ENCODE measurements at regions not wholly inside any gene's neighbourhood (a gene's known extent, or its start where the extent isn't known, plus 50 kb on each side); places are given as distances from the start of the nearest gene placed in this dataset.

DNA sequence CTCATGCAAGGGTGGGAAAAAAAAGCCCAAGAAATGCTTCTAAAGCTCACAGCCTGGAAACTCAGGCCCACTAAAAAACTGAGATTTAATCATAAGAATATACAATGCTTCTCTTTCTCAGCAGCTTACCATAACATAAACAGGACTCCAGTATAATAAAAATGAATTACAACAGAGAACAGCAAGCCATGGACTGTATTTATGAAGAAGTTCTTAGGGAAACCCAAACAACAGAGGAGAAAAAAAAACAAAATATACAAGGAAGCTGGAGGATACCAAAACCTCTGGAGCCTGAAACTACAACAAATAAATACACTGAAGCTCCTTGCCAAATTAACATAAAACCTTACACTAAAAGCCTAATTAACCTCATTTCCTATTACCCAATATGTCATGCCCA lies 187.8 kb downstream of the RDH14 start:
- TF ChIP-seq SUZ12 (IDR thresholded peaks at IDR 0.05) (no peak), FOXA1 (IDR thresholded peaks at IDR 0.05) (no peak), FOXK2 (IDR thresholded peaks at IDR 0.05) (no peak), ARNT (IDR thresholded peaks at IDR 0.05) (no peak), HDGF (IDR thresholded peaks at IDR 0.05; ENCODE audit: borderline replicate concordance) (no peak), LEF1 (IDR thresholded peaks at IDR 0.05; ENCODE audit: borderline replicate concordance) (no peak), ZNF384 (IDR thresholded peaks at IDR 0.05) (no peak), CTBP1 (IDR thresholded peaks at IDR 0.05; ENCODE audit: borderline replicate concordance) (no peak), BHLHE40 (IDR thresholded peaks at IDR 0.05; ENCODE audit: borderline replicate concordance) (no peak), FOXM1 (IDR thresholded peaks at IDR 0.05; ENCODE audit: borderline replicate concordance) (no peak), L3MBTL2 (conservative IDR thresholded peaks at IDR 0.05) (no peak), SP1 (IDR thresholded peaks at IDR 0.05) (no peak), NFRKB (IDR thresholded peaks at IDR 0.05) (no peak), PKNOX1 (IDR thresholded peaks at IDR 0.05) (no peak), TARDBP (IDR thresholded peaks at IDR 0.05) (no peak), ELF4 (IDR thresholded peaks at IDR 0.05) (no peak)
- ChIA-PET CTCF (no interaction called here), POLR2A (no interaction called here)
- DNase-seq (ENCODE audit: extremely low spot score) = no peak

DNA sequence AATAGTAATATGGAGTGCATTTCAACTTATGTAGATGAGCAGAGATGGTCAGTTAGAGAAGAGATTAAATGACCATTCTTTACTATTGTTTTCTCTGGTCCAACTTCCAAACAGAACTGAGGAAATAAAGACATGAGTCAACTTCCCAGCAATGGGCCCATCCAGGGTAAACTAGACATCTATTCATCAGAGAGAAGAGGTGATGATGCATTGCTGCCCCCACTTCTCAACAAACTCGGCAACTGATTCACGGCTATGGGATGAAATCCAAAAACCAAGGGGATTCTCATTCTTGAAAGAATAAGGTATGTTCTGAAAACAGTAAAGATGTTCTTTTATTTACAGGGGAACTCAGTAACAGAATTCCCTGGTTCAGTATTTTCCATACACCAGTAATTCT lies 190.7 kb downstream of the RDH14 start:
- ChIA-PET CTCF (no interaction called here), POLR2A (no interaction called here)
- TF ChIP-seq HDGF (IDR thresholded peaks at IDR 0.05; ENCODE audit: borderline replicate concordance) = no peak
- no peak for DNase-seq (ENCODE audit: extremely low spot score)

DNA sequence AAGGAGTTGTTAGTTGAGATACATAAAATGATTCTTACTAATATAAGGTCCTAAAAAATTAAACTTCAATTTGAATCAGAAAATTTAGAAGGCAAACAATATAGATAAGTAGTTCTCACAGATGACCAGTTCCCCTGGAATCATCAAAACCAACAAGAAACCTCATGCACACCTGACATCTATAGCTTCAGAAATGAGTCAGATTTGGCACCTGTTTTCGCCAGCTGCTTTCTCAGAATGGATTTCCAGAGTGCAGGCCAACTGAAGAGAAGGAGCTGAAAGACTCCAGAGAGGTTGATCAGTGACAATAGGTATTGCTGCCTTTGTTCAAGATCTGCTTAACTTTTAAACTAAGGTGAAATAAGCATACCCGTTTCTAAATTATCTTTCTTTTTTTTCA lies 192.4 kb downstream of the RDH14 start:
- ChIA-PET CTCF (no interaction called here), POLR2A (no interaction called here)
- TF ChIP-seq BHLHE40 (IDR thresholded peaks at IDR 0.05; ENCODE audit: borderline replicate concordance) = no peak
- TF ChIP-seq LEF1 (IDR thresholded peaks at IDR 0.05; ENCODE audit: borderline replicate concordance) = no peak
- TF ChIP-seq CTBP1 (IDR thresholded peaks at IDR 0.05; ENCODE audit: borderline replicate concordance) = no peak
- DNase-seq (ENCODE audit: extremely low spot score) = no peak

DNA sequence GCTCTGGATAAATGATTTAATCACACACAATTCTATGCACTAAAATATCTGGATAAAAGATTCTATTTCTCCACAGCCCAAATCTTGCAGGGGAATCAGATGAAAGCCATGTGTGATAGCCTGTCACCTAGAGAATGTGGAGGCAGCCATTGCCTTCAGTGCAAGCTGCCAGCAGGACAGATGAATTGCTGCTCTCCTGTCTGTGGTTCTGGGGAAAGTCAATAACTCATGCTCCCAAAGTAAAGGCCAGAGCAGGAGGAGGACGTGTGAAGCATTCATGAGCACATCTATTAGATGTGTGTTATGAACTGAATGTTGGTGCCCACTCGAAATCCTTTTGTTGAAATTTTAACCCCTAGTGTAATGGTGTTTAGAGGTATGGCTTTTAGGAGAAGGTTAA lies 195.1 kb downstream of the RDH14 start:
- no peak for DNase-seq (ENCODE audit: extremely low spot score)
- CTCF ChIA-PET = no interaction called here
- no peak for TF ChIP-seq L3MBTL2 (conservative IDR thresholded peaks at IDR 0.05)
- TF ChIP-seq PKNOX1 (IDR thresholded peaks at IDR 0.05) = no peak
- no peak for TF ChIP-seq ARNT (IDR thresholded peaks at IDR 0.05)
- no peak for TF ChIP-seq HDGF (IDR thresholded peaks at IDR 0.05; ENCODE audit: borderline replicate concordance)
- TF ChIP-seq ELF4 (IDR thresholded peaks at IDR 0.05) = no peak
- no peak for TF ChIP-seq CTBP1 (IDR thresholded peaks at IDR 0.05; ENCODE audit: borderline replicate concordance)
- TF ChIP-seq SP1 (IDR thresholded peaks at IDR 0.05) = no peak
- no peak for TF ChIP-seq FOXM1 (IDR thresholded peaks at IDR 0.05; ENCODE audit: borderline replicate concordance)
- no peak for TF ChIP-seq TARDBP (IDR thresholded peaks at IDR 0.05)
- no peak for TF ChIP-seq ZNF384 (IDR thresholded peaks at IDR 0.05)
- TF ChIP-seq LEF1 (IDR thresholded peaks at IDR 0.05; ENCODE audit: borderline replicate concordance) = no peak
- TF ChIP-seq FOXK2 (IDR thresholded peaks at IDR 0.05) = no peak
- TF ChIP-seq SUZ12 (IDR thresholded peaks at IDR 0.05) = no peak
- POLR2A ChIA-PET = no interaction called here

DNA sequence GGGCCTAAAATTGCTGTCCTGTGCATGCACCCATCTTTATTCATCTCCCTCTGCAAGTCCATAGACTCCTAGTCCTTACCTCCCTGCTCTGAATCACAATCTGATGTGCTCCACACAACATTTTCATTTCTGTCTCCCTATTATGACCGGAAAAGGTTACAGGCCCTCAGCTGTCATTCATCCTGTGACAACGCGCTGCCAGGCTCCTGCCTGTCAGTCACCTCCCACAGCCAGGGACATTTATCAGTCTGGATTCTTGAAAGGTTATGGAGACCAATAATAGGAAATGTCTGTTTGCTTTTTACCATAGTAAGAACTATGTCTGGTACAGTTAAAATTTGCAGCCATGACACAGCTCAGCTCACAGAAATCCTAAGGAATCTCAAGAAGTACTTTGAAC lies 197.1 kb downstream of the RDH14 start:
- CTCF ChIA-PET = no interaction called here
- TF ChIP-seq CTBP1 (IDR thresholded peaks at IDR 0.05; ENCODE audit: borderline replicate concordance) (no peak), PKNOX1 (IDR thresholded peaks at IDR 0.05) (no peak)
- POLR2A ChIA-PET = no interaction called here
- no peak for DNase-seq (ENCODE audit: extremely low spot score)

GRCh38 chr2:18362696-18363095 lies 197.8 kb downstream of the RDH14 start:
- DNase-seq (ENCODE audit: extremely low spot score) = no peak
- TF ChIP-seq ARNT (IDR thresholded peaks at IDR 0.05) = no peak
- TF ChIP-seq PKNOX1 (IDR thresholded peaks at IDR 0.05) = no peak
- no peak for TF ChIP-seq L3MBTL2 (conservative IDR thresholded peaks at IDR 0.05)
- TF ChIP-seq LEF1 (IDR thresholded peaks at IDR 0.05; ENCODE audit: borderline replicate concordance) = no peak
- no peak for TF ChIP-seq HDGF (IDR thresholded peaks at IDR 0.05; ENCODE audit: borderline replicate concordance)
- TF ChIP-seq BHLHE40 (IDR thresholded peaks at IDR 0.05; ENCODE audit: borderline replicate concordance) = no peak
- TF ChIP-seq CTBP1 (IDR thresholded peaks at IDR 0.05; ENCODE audit: borderline replicate concordance) = no peak
- TF ChIP-seq ELF4 (IDR thresholded peaks at IDR 0.05) = no peak
- no peak for TF ChIP-seq ZNF384 (IDR thresholded peaks at IDR 0.05)
- TF ChIP-seq SP1 (IDR thresholded peaks at IDR 0.05) = no peak
- TF ChIP-seq TARDBP (IDR thresholded peaks at IDR 0.05) = no peak
- TF ChIP-seq FOXK2 (IDR thresholded peaks at IDR 0.05) = no peak
- no peak for TF ChIP-seq FOXA1 (IDR thresholded peaks at IDR 0.05)
- TF ChIP-seq SUZ12 (IDR thresholded peaks at IDR 0.05) = no peak
- no peak for TF ChIP-seq FOXM1 (IDR thresholded peaks at IDR 0.05; ENCODE audit: borderline replicate concordance)
- ChIA-PET CTCF (no interaction called here), POLR2A (no interaction called here)

DNA sequence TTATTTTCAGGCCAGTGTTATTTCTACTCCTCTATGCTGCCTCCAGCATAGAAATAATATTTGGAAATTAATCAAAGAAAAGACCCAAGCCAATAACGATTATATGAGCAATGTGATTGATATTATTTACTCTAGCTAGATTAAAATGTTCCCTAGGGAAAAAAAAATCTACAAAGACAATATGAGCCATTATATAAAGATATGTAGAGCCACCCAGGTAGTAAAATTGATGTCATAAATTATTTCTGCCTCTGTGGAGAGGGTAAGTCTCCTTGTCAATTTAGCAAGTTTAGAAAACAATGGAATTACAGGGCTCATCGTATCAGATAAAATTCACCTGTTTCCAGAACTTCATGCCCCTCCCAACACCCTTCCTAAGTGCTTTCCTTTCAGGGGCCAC lies 202.9 kb downstream of the RDH14 start:
- DNase-seq (ENCODE audit: extremely low spot score) = no peak
- CTCF ChIA-PET = no interaction called here
- POLR2A ChIA-PET = no interaction called here
- no peak for TF ChIP-seq PKNOX1 (IDR thresholded peaks at IDR 0.05)
- no peak for TF ChIP-seq SP1 (IDR thresholded peaks at IDR 0.05)
- no peak for TF ChIP-seq FOXA1 (IDR thresholded peaks at IDR 0.05)
- no peak for TF ChIP-seq FOXM1 (IDR thresholded peaks at IDR 0.05; ENCODE audit: borderline replicate concordance)
- no peak for TF ChIP-seq ELF4 (IDR thresholded peaks at IDR 0.05)
- TF ChIP-seq CTBP1 (IDR thresholded peaks at IDR 0.05; ENCODE audit: borderline replicate concordance) = no peak
